ENCODE measurements at regions not wholly inside any gene's neighbourhood (a gene's known extent, or its start where the extent isn't known, plus 50 kb on each side); places are given as distances from the start of the nearest gene placed in this dataset.
"Not testable (repeated sequence)": the region's sequence is repeated elsewhere in the genome, so short reads cannot be mapped to it uniquely, and the experiment has no call there.

DNA sequence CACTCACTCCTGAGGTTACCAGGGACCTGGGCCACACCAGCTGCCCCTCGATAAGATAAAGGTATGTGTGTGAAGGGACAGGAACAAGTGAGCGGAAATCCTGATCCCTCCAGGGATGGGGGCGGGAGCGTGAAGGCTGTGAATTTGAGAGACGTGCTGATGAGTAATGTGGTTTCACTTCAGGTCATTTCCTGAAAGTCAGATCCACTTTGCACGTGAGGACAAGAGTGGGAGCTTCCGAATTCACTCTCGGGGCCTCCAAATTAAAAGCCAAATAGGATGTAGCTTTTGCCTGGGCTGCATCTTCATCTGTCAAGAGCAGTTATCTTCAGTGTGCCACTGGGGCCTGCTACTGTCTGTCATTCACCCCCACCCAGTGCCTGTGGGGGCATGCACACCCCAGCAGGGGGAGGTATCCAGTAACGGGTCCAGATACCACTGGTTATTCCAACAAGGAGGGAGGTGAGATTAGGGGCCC, 87.4 kb upstream of the LHX1 start:
- POLR2A ChIA-PET (ENCODE audit: unreplicated experiment), result interaction anchor here (0.6 kb wide), 1 partner anchor 310 kb away, joined by 3 read pairs; no protein-coding TSS in a partner anchor
- CTCF ChIA-PET, result no interaction called here
- no peaks in the 10 kb centered on the region for H4K20me1 ChIP-seq (ENCODE audit: low read length)
- H3K4me3 ChIP-seq (ENCODE audit: low read length), result no peak overlapping the region
- H3K9me2 ChIP-seq (replicated peaks; ENCODE audit: low read length), result no peaks in the 10 kb centered on the region
- intact Hi-C loops (cut with micrococcal nuclease), result loop anchor here (2.0 kb wide), 1 partner anchor 71 kb away; no protein-coding TSS in a partner anchor
- H3K4me1 ChIP-seq (ENCODE audit: insufficient read depth, low read length), result peaks cover 22% of the 10 kb centered on the region
- BruUV-seq (replicated peaks), result no TSS peak
- H3K9ac ChIP-seq (ENCODE audit: low read length), result peak overlapping the region; percentile 20; the same call in 1 of the 2 replicates
- ATAC-seq (peak; percentile 31), DNase-seq (peak; percentile 25)
- TF ChIP-seq, protein P1, sequence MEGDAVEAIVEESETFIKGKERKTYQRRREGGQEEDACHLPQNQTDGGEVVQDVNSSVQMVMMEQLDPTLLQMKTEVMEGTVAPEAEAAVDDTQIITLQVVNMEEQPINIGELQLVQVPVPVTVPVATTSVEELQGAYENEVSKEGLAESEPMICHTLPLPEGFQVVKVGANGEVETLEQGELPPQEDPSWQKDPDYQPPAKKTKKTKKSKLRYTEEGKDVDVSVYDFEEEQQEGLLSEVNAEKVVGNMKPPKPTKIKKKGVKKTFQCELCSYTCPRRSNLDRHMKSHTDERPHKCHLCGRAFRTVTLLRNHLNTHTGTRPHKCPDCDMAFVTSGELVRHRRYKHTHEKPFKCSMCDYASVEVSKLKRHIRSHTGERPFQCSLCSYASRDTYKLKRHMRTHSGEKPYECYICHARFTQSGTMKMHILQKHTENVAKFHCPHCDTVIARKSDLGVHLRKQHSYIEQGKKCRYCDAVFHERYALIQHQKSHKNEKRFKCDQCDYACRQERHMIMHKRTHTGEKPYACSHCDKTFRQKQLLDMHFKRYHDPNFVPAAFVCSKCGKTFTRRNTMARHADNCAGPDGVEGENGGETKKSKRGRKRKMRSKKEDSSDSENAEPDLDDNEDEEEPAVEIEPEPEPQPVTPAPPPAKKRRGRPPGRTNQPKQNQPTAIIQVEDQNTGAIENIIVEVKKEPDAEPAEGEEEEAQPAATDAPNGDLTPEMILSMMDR (conservative IDR thresholded peaks at IDR 0.05; ENCODE audit: low read depth, low read length), result no peak; the same call in 1 of the 2 replicates
- no peak for TF ChIP-seq EZH2phosphoT487 (IDR thresholded peaks at IDR 0.05; ENCODE audit: borderline replicate concordance, low read length)
- TF ChIP-seq EZH2 (IDR thresholded peaks at IDR 0.05; ENCODE audit: low read length, unreplicated experiment), result no peak
- H3K36me3 ChIP-seq (ENCODE audit: low read depth, low read length), result no peaks in the 10 kb centered on the region
- no peaks in the 10 kb centered on the region for H3K9me3 ChIP-seq (ENCODE audit: low read length)
- 0 out of 2 replicates have a peak overlapping the region, but pooled peaks have one; percentile 18 for H3K4me2 ChIP-seq (ENCODE audit: low read length)
- no peaks in the 10 kb centered on the region for H3K27me3 ChIP-seq (ENCODE audit: low read length)
- no peak overlapping the region for H2AFZ ChIP-seq (ENCODE audit: low read length)
- no peaks in the 10 kb centered on the region for H3K79me2 ChIP-seq (ENCODE audit: low read length)
- H3K27ac ChIP-seq (ENCODE audit: low read length), result peak overlapping the region; percentile 64
- H3F3A ChIP-seq (ENCODE audit: low read length, unreplicated experiment), result no peaks in the 10 kb centered on the region

DNA sequence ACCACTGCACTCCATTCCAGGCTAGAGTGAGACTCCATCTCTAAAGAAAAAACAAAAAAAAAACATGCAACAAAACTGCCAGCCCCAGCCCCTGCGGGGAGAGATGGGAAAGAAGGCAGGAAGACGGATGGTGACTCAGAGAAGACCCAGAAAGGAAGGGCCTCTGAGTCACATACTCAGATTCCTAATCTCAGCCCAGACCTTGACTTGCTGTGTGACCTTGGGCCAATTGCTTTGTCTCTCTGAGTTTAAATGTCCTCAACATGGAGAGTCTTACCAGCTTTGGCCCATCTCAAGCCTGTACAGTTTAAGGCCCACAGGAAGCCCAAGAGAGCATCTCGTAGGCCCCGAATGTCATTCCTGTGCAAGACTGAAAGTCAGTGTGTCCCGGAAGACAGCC, 86.5 kb upstream of the LHX1 start:
- Histone ChIP-seq H3K36me3 (ENCODE audit: low read depth, low read length) (no peaks in the 10 kb centered on the region), H3K9me2 (replicated peaks; ENCODE audit: low read length) (no peaks in the 10 kb centered on the region), H3K9ac (ENCODE audit: low read length) (peak overlapping the region; percentile 20; the same call in 1 of the 2 replicates), H3K4me3 (ENCODE audit: low read length) (no peak overlapping the region), H2AFZ (ENCODE audit: low read length) (no peak overlapping the region), H3K79me2 (ENCODE audit: low read length) (no peaks in the 10 kb centered on the region), H3F3A (ENCODE audit: low read length, unreplicated experiment) (no peaks in the 10 kb centered on the region), H4K20me1 (ENCODE audit: low read length) (no peaks in the 10 kb centered on the region), H3K27ac (ENCODE audit: low read length) (peak overlapping the region; percentile 66), H3K9me3 (ENCODE audit: low read length) (no peaks in the 10 kb centered on the region), H3K4me2 (ENCODE audit: low read length) (0 out of 2 replicates have a peak overlapping the region, but pooled peaks have one; percentile 22), H3K27me3 (ENCODE audit: low read length) (no peaks in the 10 kb centered on the region), H3K4me1 (ENCODE audit: insufficient read depth, low read length) (peaks cover 22% of the 10 kb centered on the region)
- CTCF ChIA-PET, result no interaction called here
- peak; percentile 63 for DNase-seq
- POLR2A ChIA-PET (ENCODE audit: unreplicated experiment), result no interaction called here
- intact Hi-C loops (cut with micrococcal nuclease), result loop anchor here (2.0 kb wide), 1 partner anchor 70 kb away; no protein-coding TSS in a partner anchor
- BruUV-seq (replicated peaks), result no TSS peak
- TF ChIP-seq, protein P1 (conservative IDR thresholded peaks at IDR 0.05; ENCODE audit: low read depth, low read length), result no peak
- TF ChIP-seq EZH2 (IDR thresholded peaks at IDR 0.05; ENCODE audit: low read length, unreplicated experiment), result no peak
- TF ChIP-seq EZH2phosphoT487 (IDR thresholded peaks at IDR 0.05; ENCODE audit: borderline replicate concordance, low read length), result no peak
- ATAC-seq, result peak; percentile 69

DNA sequence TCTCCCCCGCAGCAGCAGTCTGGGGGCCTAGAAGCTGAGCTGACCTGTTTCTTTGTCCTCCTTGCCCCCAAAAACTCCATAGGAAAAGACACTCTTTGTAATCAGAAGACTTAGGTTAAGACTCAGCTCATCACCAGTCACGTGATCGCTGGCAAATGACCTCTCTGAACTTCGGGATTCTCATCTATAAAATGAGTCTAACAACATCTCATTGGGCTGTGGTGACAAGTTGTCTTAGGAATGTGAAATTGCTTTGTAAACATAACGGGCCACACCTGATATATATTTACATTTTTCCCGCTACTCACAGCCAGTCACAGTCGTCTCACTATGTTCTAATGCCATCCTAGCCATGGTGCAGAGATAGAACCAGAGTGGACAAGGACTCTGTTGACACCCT, 86.0 kb upstream of the LHX1 start:
- ATAC-seq, result peak; percentile 80

DNA sequence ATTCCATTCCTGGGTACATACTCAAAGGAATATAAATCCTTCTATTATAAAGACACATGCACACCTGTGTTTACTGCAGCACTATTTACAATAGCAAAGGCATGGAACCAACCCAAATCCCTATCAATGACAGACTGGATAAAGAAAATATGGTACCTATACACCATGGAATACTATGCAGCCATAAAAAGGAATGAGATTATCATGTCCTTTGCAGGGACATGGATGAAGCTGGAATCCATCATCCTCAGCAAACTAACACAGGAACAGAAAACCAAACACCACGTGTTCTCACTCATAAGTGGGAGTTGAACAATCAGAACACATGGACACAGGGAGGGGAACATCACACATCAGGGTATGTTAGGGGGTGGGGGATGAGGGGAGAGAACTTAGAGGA, 84.8 kb upstream of the LHX1 start:
- H3K27me3 ChIP-seq (ENCODE audit: low read length); BruUV-seq (replicated peaks); DNase-seq; ATAC-seq; H2AFZ ChIP-seq (ENCODE audit: low read length); H3K9ac ChIP-seq (ENCODE audit: low read length); H3K9me2 ChIP-seq (replicated peaks; ENCODE audit: low read length); H3K4me3 ChIP-seq (ENCODE audit: low read length); H3K36me3 ChIP-seq (ENCODE audit: low read depth, low read length); H3K9me3 ChIP-seq (ENCODE audit: low read length); intact Hi-C loops (cut with micrococcal nuclease); CTCF ChIA-PET; H3K27ac ChIP-seq (ENCODE audit: low read length); POLR2A ChIA-PET (ENCODE audit: unreplicated experiment); H3K79me2 ChIP-seq (ENCODE audit: low read length); H3K4me2 ChIP-seq (ENCODE audit: low read length); H3F3A ChIP-seq (ENCODE audit: low read length, unreplicated experiment); H4K20me1 ChIP-seq (ENCODE audit: low read length): not testable (repeated sequence)
- H3K4me1 ChIP-seq (ENCODE audit: insufficient read depth, low read length), result peaks cover 22% of the 10 kb centered on the region

More for the DNA sequence above, 86.0 kb upstream of the LHX1 start:
- Histone ChIP-seq H3K4me3 (ENCODE audit: low read length) (no peak overlapping the region), H3K36me3 (ENCODE audit: low read depth, low read length) (no peaks in the 10 kb centered on the region), H3K4me1 (ENCODE audit: insufficient read depth, low read length) (peaks cover 22% of the 10 kb centered on the region), H3K27ac (ENCODE audit: low read length) (peak overlapping the region; percentile 66), H3K27me3 (ENCODE audit: low read length) (no peaks in the 10 kb centered on the region), H3K9me2 (replicated peaks; ENCODE audit: low read length) (no peaks in the 10 kb centered on the region), H3K4me2 (ENCODE audit: low read length) (no peak overlapping the region), H3F3A (ENCODE audit: low read length, unreplicated experiment) (no peaks in the 10 kb centered on the region), H3K9me3 (ENCODE audit: low read length) (no peaks in the 10 kb centered on the region), H3K79me2 (ENCODE audit: low read length) (no peaks in the 10 kb centered on the region), H4K20me1 (ENCODE audit: low read length) (no peaks in the 10 kb centered on the region), H2AFZ (ENCODE audit: low read length) (no peak overlapping the region), H3K9ac (ENCODE audit: low read length) (no peak overlapping the region)
- intact Hi-C loops (cut with micrococcal nuclease), result loop anchor here (2.0 kb wide), 1 partner anchor 70 kb away; no protein-coding TSS in a partner anchor
- BruUV-seq (replicated peaks), result no TSS peak
- TF ChIP-seq EZH2phosphoT487 (IDR thresholded peaks at IDR 0.05; ENCODE audit: borderline replicate concordance, low read length) (no peak), EZH2 (IDR thresholded peaks at IDR 0.05; ENCODE audit: low read length, unreplicated experiment) (no peak)
- DNase-seq, result peak; percentile 69
- ChIA-PET POLR2A (ENCODE audit: unreplicated experiment) (no interaction called here), CTCF (no interaction called here)
